Kidney tubule cell (primary cell): ENCODE measurements at regions not wholly inside any gene's neighbourhood (a gene's known extent, or its start where the extent isn't known, plus 50 kb on each side); places are given as distances from the start of the nearest gene placed in this dataset.
"Not testable (repeated sequence)": the region's sequence is repeated elsewhere in the genome, so short reads cannot be mapped to it uniquely, and the experiment has no call there.

Source experiments
- DNase-seq: peaks from one replicate; pipeline ENCODE4 v3.0.0-alpha.2; 2018; ENCODE audit warnings: low spot score

GRCh38 chr14:26304056-26304455, 293.8 kb downstream of the NOVA1 start:
- no peak for DNase-seq

GRCh38 chr14:26293909-26294308, 303.9 kb downstream of the NOVA1 start:
- DNase-seq, result no peak

GRCh38 chr14:26289891-26290486, 307.8 kb downstream of the NOVA1 start:
- peak; percentile 64 for DNase-seq

- no peak for DNase-seq
These were observed 311.0 kb downstream of the NOVA1 start for GRCh38 chr14:26286913-26287205.

GRCh38 chr14:26286081-26286912, 311.5 kb downstream of the NOVA1 start:
- DNase-seq, result no peak

GRCh38 chr14:26282578-26282977, 315.3 kb downstream of the NOVA1 start:
- DNase-seq, result no peak

- not testable (repeated sequence) for DNase-seq
These were observed 315.8 kb downstream of the NOVA1 start for GRCh38 chr14:26282011-26282410.

GRCh38 chr14:26281280-26281998, 316.4 kb downstream of the NOVA1 start:
- DNase-seq, result peak; percentile 76

- DNase-seq, result peak; percentile 21
These were observed 321.1 kb downstream of the NOVA1 start for GRCh38 chr14:26276757-26277156.

- no peak for DNase-seq
These were observed 332.6 kb downstream of the NOVA1 start for GRCh38 chr14:26265170-26265685.

GRCh38 chr14:26261368-26262122, 336.3 kb downstream of the NOVA1 start:
- DNase-seq, result no peak

GRCh38 chr14:26255213-26255612, 342.6 kb downstream of the NOVA1 start:
- DNase-seq, result peak; percentile 22

- no peak for DNase-seq
These were observed 345.7 kb downstream of the NOVA1 start for GRCh38 chr14:26252176-26252575.

- no peak for DNase-seq
These were observed 364.7 kb downstream of the NOVA1 start for GRCh38 chr14:26233118-26233517.

- DNase-seq, result no peak
These were observed 379.0 kb downstream of the NOVA1 start for GRCh38 chr14:26218861-26219260.

- DNase-seq, result no peak
These were observed 380.1 kb downstream of the NOVA1 start for GRCh38 chr14:26217778-26218177.

- DNase-seq, result no peak
These were observed 381.0 kb downstream of the NOVA1 start for GRCh38 chr14:26216786-26217185.

- DNase-seq, result no peak
These were observed 383.8 kb downstream of the NOVA1 start for GRCh38 chr14:26213846-26214575.

GRCh38 chr14:26209699-26210098, 388.1 kb downstream of the NOVA1 start:
- no peak for DNase-seq

GRCh38 chr14:26206640-26207039, 391.2 kb downstream of the NOVA1 start:
- DNase-seq, result no peak

GRCh38 chr14:26204728-26205479, 392.9 kb downstream of the NOVA1 start:
- peak; percentile 21 for DNase-seq
